ENCODE measurements at regions not wholly inside any gene's neighbourhood (a gene's known extent, or its start where the extent isn't known, plus 50 kb on each side); places are given as distances from the start of the nearest gene placed in this dataset.

DNA sequence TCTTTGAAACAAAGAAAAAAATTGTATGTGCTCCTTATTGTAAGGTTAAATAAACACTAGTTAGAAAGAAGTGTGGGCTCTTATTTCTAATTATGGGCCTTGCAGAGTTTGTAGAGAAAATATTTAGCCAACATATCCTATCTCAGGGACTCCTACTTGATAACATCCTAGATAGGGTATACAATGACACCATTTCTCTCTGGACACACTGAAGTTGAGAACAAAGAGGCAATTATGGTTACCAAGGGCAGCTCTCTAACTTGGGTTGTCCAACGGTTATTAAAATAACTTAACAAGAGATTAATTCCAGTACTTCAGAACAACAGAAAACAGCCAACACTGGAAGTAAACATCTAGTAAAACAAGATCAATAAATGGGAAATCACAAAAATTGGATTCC, 69.0 kb upstream of the ZC3H11B start:
- in situ Hi-C loops (cut with MboI; ENCODE audit: low sequenced_read_pairs) = no loop called here

DNA sequence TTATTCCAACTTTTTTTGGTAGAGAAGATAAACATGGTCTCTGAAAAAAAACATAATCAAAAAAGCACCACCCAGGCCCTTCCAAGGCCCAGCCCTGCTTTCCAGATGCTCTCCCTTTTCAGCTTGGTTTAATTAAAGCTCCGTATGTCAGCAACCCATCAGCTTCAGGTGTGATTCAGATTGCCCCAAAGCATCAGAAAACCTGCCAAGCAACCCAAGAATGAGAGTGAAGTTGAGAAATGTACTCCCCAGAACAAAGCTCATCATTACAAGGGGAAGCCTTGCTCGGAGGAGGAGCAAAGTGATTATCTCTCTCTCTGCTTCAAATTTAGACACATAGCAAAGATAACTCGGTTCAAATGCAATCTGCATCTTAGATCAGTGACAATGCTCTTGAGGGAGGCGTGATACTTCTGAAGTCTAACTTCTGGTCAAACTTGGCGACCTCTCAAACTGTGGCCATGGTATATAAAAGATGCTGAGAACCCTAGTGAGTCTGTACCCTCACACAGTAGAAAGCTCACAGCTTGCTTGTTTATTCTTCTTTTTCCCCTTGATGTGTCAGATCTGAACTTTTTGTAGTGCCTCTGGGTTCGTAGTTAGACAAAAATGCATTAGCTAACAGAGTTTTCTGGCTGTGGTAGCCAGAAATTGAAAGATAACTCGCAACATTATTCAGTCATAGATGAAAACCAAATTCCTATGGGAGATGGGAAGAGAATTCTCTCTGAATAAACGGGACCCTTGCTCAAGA, 63.3 kb upstream of the ZC3H11B start:
- in situ Hi-C loops (cut with MboI; ENCODE audit: low sequenced_read_pairs) = no loop called here

- in situ Hi-C loops (cut with MboI; ENCODE audit: low sequenced_read_pairs) = loop anchor here (25.0 kb wide), 1 partner anchor 1333 kb away; the partner anchor contains the start of gene TGFB2
Measured at GRCh38 chr1:219670426-219671149, 57.7 kb upstream of the ZC3H11B start.

- in situ Hi-C loops (cut with MboI; ENCODE audit: low sequenced_read_pairs) = loop anchor here (25.0 kb wide), 1 partner anchor 1332 kb away; the partner anchor contains the start of gene TGFB2
Measured at GRCh38 chr1:219669556-219669955, 56.7 kb upstream of the ZC3H11B start.

DNA sequence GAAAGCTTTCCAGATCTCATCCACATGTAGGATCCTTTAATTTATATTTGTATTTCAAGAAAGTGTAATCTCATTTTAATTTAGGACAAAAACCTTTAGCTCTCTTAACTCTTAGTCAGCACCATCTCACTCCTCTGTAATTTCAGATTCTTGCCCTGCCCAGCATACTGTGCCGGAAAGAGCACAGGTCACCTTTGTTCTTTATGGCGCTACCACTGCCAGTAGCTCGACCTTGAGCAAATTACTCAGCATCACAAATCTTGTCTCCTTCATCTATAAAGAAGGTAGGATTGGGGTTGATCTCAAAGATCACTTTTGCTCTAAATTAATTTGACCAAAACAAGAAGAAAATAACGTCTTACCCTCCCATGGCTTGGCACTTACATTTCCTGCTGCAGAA, 56.1 kb upstream of the ZC3H11B start:
- in situ Hi-C loops (cut with MboI; ENCODE audit: low sequenced_read_pairs) = loop anchor here (25.0 kb wide), 1 partner anchor 1332 kb away; the partner anchor contains the start of gene TGFB2

- in situ Hi-C loops (cut with MboI; ENCODE audit: low sequenced_read_pairs) = loop anchor here (25.0 kb wide), 1 partner anchor 1331 kb away; the partner anchor contains the start of gene TGFB2
Measured at GRCh38 chr1:219668446-219668845, 55.5 kb upstream of the ZC3H11B start.

GRCh38 chr1:219666242-219666641, 53.3 kb upstream of the ZC3H11B start:
- in situ Hi-C loops (cut with MboI; ENCODE audit: low sequenced_read_pairs) = loop anchor here (25.0 kb wide), 1 partner anchor 1329 kb away; the partner anchor contains the start of gene TGFB2

GRCh38 chr1:219665089-219665488, 52.2 kb upstream of the ZC3H11B start:
- in situ Hi-C loops (cut with MboI; ENCODE audit: low sequenced_read_pairs) = loop anchor here (25.0 kb wide), 1 partner anchor 1328 kb away; the partner anchor contains the start of gene TGFB2

DNA sequence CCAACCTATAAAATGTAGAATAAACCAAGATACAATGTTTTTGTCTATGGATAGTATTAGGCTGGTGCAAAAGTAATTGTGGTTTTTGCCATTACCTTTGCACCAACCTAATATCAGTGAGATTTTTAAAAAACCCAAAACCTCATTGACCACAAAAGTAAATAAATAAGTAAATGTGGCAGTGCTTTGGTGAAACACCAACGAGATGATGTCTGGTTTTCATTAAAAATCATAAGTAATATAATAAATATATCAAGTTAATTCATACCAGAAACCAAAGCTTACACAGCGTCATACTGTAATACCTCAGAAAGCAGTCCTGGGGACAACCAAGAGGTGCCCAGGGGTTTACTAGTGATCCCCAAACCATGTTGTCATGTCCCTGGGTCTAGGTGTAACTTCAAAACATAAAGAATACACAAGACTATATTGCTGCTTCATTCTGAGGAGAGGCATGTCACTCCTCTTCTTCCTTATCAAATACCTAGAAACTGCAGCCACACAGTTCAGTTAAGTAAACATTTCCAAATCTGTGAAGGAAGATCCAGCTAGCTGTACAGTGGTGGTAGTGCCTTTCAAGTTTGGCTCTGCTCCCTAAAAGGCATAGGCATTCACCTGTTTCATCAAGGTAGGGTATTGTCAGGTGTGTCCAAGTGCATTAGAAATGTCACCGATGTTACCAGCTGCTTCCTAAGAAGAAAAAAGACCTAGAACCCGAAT, 51.6 kb upstream of the ZC3H11B start:
- in situ Hi-C loops (cut with MboI; ENCODE audit: low sequenced_read_pairs) = loop anchor here (25.0 kb wide), 1 partner anchor 1327 kb away; the partner anchor contains the start of gene TGFB2

Measured in HL-60/S4 treated with retinoic acid at 250 ng/mL for 4 days and 3 days (cell line).